ENCODE measurements at regions not wholly inside any gene's neighbourhood (a gene's known extent, or its start where the extent isn't known, plus 50 kb on each side); places are given as distances from the start of the nearest gene placed in this dataset.

GRCh38 chr16:52783616-52784015 is 236.7 kb upstream of the TOX3 start:
- H3K4me3 ChIP-seq (ENCODE audit: insufficient read depth, low read depth, low read length): no peak overlapping the region
- H3K79me2 ChIP-seq (ENCODE audit: insufficient read depth, low read length): no peaks in the 10 kb centered on the region
- Mint-ChIP-seq H3K36me3 (ENCODE audit: low read depth, unreplicated experiment) (no peaks in the 10 kb centered on the region), H3K4me3 (ENCODE audit: unreplicated experiment) (no peak overlapping the region), H3K27ac (ENCODE audit: unreplicated experiment) (no peak overlapping the region), H3K27me3 (ENCODE audit: low read depth, unreplicated experiment) (peaks cover 6% of the 10 kb centered on the region), H3K4me1 (ENCODE audit: low read depth, unreplicated experiment) (peaks cover 5% of the 10 kb centered on the region), H3K9me3 (ENCODE audit: unreplicated experiment) (no peaks in the 10 kb centered on the region)
- H2AFZ ChIP-seq (ENCODE audit: low read depth, low read length): no peak overlapping the region
- no peak for TF ChIP-seq EZH2 (IDR thresholded peaks at IDR 0.05; ENCODE audit: insufficient read depth, low read length)
- TF ChIP-seq, protein P1, sequence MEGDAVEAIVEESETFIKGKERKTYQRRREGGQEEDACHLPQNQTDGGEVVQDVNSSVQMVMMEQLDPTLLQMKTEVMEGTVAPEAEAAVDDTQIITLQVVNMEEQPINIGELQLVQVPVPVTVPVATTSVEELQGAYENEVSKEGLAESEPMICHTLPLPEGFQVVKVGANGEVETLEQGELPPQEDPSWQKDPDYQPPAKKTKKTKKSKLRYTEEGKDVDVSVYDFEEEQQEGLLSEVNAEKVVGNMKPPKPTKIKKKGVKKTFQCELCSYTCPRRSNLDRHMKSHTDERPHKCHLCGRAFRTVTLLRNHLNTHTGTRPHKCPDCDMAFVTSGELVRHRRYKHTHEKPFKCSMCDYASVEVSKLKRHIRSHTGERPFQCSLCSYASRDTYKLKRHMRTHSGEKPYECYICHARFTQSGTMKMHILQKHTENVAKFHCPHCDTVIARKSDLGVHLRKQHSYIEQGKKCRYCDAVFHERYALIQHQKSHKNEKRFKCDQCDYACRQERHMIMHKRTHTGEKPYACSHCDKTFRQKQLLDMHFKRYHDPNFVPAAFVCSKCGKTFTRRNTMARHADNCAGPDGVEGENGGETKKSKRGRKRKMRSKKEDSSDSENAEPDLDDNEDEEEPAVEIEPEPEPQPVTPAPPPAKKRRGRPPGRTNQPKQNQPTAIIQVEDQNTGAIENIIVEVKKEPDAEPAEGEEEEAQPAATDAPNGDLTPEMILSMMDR (IDR thresholded peaks at IDR 0.05; ENCODE audit: insufficient read depth, low read depth, low read length): no peak
- no peak overlapping the region for H3K9ac ChIP-seq (ENCODE audit: low read length)
- H3K9me3 ChIP-seq (ENCODE audit: insufficient read depth, low read depth, low read length): no peaks in the 10 kb centered on the region
- H3K27me3 ChIP-seq (ENCODE audit: insufficient read depth, low read length): no peaks in the 10 kb centered on the region
- H3K4me2 ChIP-seq (ENCODE audit: low read length): no peak overlapping the region
- H3K4me1 ChIP-seq (ENCODE audit: insufficient read depth, low read length): no peaks in the 10 kb centered on the region
- FAIRE-seq (no peak), DNase-seq (ENCODE audit: low read depth) (no peak)
- no peaks in the 10 kb centered on the region for H4K20me1 ChIP-seq (ENCODE audit: insufficient read depth, low read length)
- H3K27ac ChIP-seq (ENCODE audit: low read depth, low read length): no peak overlapping the region
- H3K36me3 ChIP-seq (ENCODE audit: insufficient read depth, low read length): no peaks in the 10 kb centered on the region

DNA sequence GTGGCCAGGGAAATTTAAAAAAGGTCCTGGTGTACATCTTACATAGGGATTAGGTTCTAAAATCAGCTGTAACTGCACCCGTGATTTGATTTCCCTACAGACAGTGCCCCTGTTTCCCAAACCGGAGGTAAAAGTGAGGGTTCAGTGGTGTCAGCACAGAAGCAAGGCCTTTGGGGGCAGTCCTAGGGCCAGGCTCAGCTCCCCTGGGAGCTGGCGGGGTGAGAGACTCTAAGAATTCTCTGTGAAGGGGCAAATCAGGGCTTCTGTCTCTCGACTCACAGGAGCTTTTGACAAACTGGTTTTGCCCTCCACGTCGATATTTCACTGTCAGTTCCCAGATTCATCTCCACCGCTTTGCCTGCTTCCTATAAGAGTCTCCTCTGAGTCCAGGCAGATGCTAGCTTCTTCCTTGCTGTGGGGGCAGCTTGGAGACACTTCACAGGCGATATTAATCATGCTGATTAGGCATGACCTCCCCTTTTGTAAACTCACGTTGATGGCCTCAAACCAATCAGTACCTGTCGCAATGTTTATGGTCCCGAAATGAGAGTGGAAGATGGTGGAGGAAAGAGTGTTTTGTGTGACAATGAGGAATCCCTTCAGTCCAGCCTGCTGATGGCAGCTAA is 234.2 kb upstream of the TOX3 start:
- TF ChIP-seq EZH2 (IDR thresholded peaks at IDR 0.05; ENCODE audit: insufficient read depth, low read length): no peak
- TF ChIP-seq, protein P1 (IDR thresholded peaks at IDR 0.05; ENCODE audit: insufficient read depth, low read depth, low read length): no peak
- Histone ChIP-seq H3K27ac (ENCODE audit: low read depth, low read length) (no peak overlapping the region), H2AFZ (ENCODE audit: low read depth, low read length) (no peak overlapping the region), H3K4me3 (ENCODE audit: insufficient read depth, low read depth, low read length) (no peak overlapping the region), H3K27me3 (ENCODE audit: insufficient read depth, low read length) (no peaks in the 10 kb centered on the region), H3K36me3 (ENCODE audit: insufficient read depth, low read length) (no peaks in the 10 kb centered on the region), H3K4me2 (ENCODE audit: low read length) (no peak overlapping the region), H3K4me1 (ENCODE audit: insufficient read depth, low read length) (no peaks in the 10 kb centered on the region), H4K20me1 (ENCODE audit: insufficient read depth, low read length) (no peaks in the 10 kb centered on the region), H3K79me2 (ENCODE audit: insufficient read depth, low read length) (no peaks in the 10 kb centered on the region), H3K9ac (ENCODE audit: low read length) (no peak overlapping the region), H3K9me3 (ENCODE audit: insufficient read depth, low read depth, low read length) (no peaks in the 10 kb centered on the region)
- Mint-ChIP-seq H3K4me3 (ENCODE audit: unreplicated experiment) (no peak overlapping the region), H3K36me3 (ENCODE audit: low read depth, unreplicated experiment) (no peaks in the 10 kb centered on the region), H3K9me3 (ENCODE audit: unreplicated experiment) (no peaks in the 10 kb centered on the region), H3K4me1 (ENCODE audit: low read depth, unreplicated experiment) (peaks cover 5% of the 10 kb centered on the region), H3K27ac (ENCODE audit: unreplicated experiment) (no peak overlapping the region), H3K27me3 (ENCODE audit: low read depth, unreplicated experiment) (peaks cover 3% of the 10 kb centered on the region)
- DNase-seq (ENCODE audit: low read depth): no peak
- FAIRE-seq: no peak

DNA sequence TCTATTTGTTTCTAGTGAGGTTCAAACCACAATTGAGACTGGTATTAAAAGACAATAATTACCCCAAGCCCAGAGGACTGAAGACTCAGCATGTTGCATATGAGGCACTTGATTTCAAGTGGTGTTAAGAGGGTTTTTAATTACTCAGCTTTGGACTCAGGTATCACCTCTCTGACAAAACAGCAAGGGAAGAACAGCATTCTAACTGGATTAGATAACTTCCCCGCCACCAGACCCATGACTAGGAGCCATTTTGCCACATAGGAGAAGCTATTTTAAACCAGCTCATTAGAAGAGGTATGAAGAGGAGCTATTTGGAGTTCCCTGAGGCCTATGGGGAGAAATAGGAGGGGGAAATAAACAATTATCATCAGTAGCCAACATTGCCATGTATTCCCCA is 226.1 kb upstream of the TOX3 start:
- no peaks in the 10 kb centered on the region for H3K4me1 Mint-ChIP-seq (ENCODE audit: low read depth, unreplicated experiment)
- Histone ChIP-seq H3K9ac (ENCODE audit: low read length) (no peak overlapping the region), H3K79me2 (ENCODE audit: insufficient read depth, low read length) (no peaks in the 10 kb centered on the region), H2AFZ (ENCODE audit: low read depth, low read length) (no peak overlapping the region), H3K9me3 (ENCODE audit: insufficient read depth, low read depth, low read length) (no peaks in the 10 kb centered on the region), H3K36me3 (ENCODE audit: insufficient read depth, low read length) (no peaks in the 10 kb centered on the region), H3K27me3 (ENCODE audit: insufficient read depth, low read length) (no peaks in the 10 kb centered on the region), H3K4me3 (ENCODE audit: insufficient read depth, low read depth, low read length) (no peak overlapping the region), H4K20me1 (ENCODE audit: insufficient read depth, low read length) (no peaks in the 10 kb centered on the region), H3K4me1 (ENCODE audit: insufficient read depth, low read length) (no peaks in the 10 kb centered on the region), H3K4me2 (ENCODE audit: low read length) (no peak overlapping the region), H3K27ac (ENCODE audit: low read depth, low read length) (no peak overlapping the region)
- H3K27me3 Mint-ChIP-seq (ENCODE audit: low read depth, unreplicated experiment): peaks cover 2% of the 10 kb centered on the region
- no peaks in the 10 kb centered on the region for H3K36me3 Mint-ChIP-seq (ENCODE audit: low read depth, unreplicated experiment)
- H3K9me3 Mint-ChIP-seq (ENCODE audit: unreplicated experiment): no peaks in the 10 kb centered on the region
- FAIRE-seq (no peak), DNase-seq (ENCODE audit: low read depth) (no peak)
- TF ChIP-seq, protein P1 (IDR thresholded peaks at IDR 0.05; ENCODE audit: insufficient read depth, low read depth, low read length): no peak
- no peak for TF ChIP-seq EZH2 (IDR thresholded peaks at IDR 0.05; ENCODE audit: insufficient read depth, low read length)
- no peak overlapping the region for H3K4me3 Mint-ChIP-seq (ENCODE audit: unreplicated experiment)
- H3K27ac Mint-ChIP-seq (ENCODE audit: unreplicated experiment): no peak overlapping the region

All from astrocyte (in vitro differentiated cells and primary cell).